NCI-H187 treated with DMSO at 0.1 percent for 48 hours (cell line): ENCODE measurements at regions not wholly inside any gene's neighbourhood (a gene's known extent, or its start where the extent isn't known, plus 50 kb on each side); places are given as distances from the start of the nearest gene placed in this dataset.
"Not testable (repeated sequence)": the region's sequence is repeated elsewhere in the genome, so short reads cannot be mapped to it uniquely, and the experiment has no call there.

Experiments used
- DNase-seq: peaks from one replicate; lab custom pipeline; 2025; lab: John Stamatoyannopoulos, UW

GRCh38 chr5:89724379-89725095, 685.0 kb downstream of the CETN3 start:
- DNase-seq: no peak

GRCh38 chr5:89723907-89724306, 685.6 kb downstream of the CETN3 start:
- DNase-seq: no peak

- no peak for DNase-seq
Observed at GRCh38 chr5:89722538-89722937, 687.0 kb downstream of the CETN3 start.

- no peak for DNase-seq
Observed at GRCh38 chr5:89721931-89722330, 687.6 kb downstream of the CETN3 start.

GRCh38 chr5:89721353-89721752, 688.2 kb downstream of the CETN3 start:
- no peak for DNase-seq

GRCh38 chr5:89712134-89712700, 697.3 kb downstream of the CETN3 start:
- DNase-seq: no peak

- no peak for DNase-seq
Observed at GRCh38 chr5:89711526-89711925, 698.0 kb downstream of the CETN3 start.

- no peak for DNase-seq
Observed at GRCh38 chr5:89710006-89710405, 699.5 kb downstream of the CETN3 start.

- DNase-seq: no peak
Observed at GRCh38 chr5:89707891-89708290, 701.7 kb downstream of the CETN3 start.

GRCh38 chr5:89706731-89707130, 702.8 kb downstream of the CETN3 start:
- DNase-seq: no peak

GRCh38 chr5:89703817-89704216, 705.7 kb downstream of the CETN3 start:
- no peak for DNase-seq

GRCh38 chr5:89698028-89698427, 711.5 kb downstream of the CETN3 start:
- DNase-seq: no peak

- DNase-seq: no peak
Observed at GRCh38 chr5:89697581-89697980, 712.0 kb downstream of the CETN3 start.

- DNase-seq: no peak
Observed at GRCh38 chr5:89695371-89695770, 714.2 kb downstream of the CETN3 start.

- no peak for DNase-seq
Observed at GRCh38 chr5:89694026-89694550, 715.5 kb downstream of the CETN3 start.

GRCh38 chr5:89690331-89690730, 719.2 kb downstream of the CETN3 start:
- DNase-seq: no peak

- DNase-seq: no peak
Observed at GRCh38 chr5:89686081-89686765, 723.3 kb downstream of the CETN3 start.

- DNase-seq: no peak
Observed at GRCh38 chr5:89676634-89677033, 732.9 kb downstream of the CETN3 start.

- no peak for DNase-seq
Observed at GRCh38 chr5:89673019-89673418, 736.5 kb downstream of the CETN3 start.

- DNase-seq: no peak
Observed at GRCh38 chr5:89668821-89669220, 740.7 kb downstream of the CETN3 start.

- no peak for DNase-seq
Observed at GRCh38 chr5:89662499-89662898, 747.1 kb downstream of the CETN3 start.

- no peak for DNase-seq
Observed at GRCh38 chr5:89638871-89639270, 755.9 kb upstream of the MEF2C start.

- DNase-seq: not testable (repeated sequence)
Observed at GRCh38 chr5:89634176-89634575, 751.2 kb upstream of the MEF2C start.
